Astrocyte of the spinal cord (primary cell): ENCODE measurements at regions not wholly inside any gene's neighbourhood (a gene's known extent, or its start where the extent isn't known, plus 50 kb on each side); places are given as distances from the start of the nearest gene placed in this dataset.
"Not testable (repeated sequence)": the region's sequence is repeated elsewhere in the genome, so short reads cannot be mapped to it uniquely, and the experiment has no call there.

Source experiments
- DNase-seq: peaks from one replicate; pipeline ENCODE4 v3.0.0; 2011; ENCODE audit warnings: low read depth, low spot score
- H3K4me3 ChIP-seq: 2 replicates; pipeline ENCODE4 v1.5.1; 2011; ENCODE audit warnings: low read depth, mild to moderate bottlenecking, low read length, moderate library complexity
- CTCF ChIP-seq: IDR thresholded peaks from 2 replicates; pipeline ENCODE4 v1.5.1; 2012; ENCODE audit warnings: low read depth, mild to moderate bottlenecking, low read length, inconsistent platforms
- in situ Hi-C: cut with HindIII; loops from 2 replicates; pipeline ENCODE4 v1.10.0; 2017; ENCODE audit warnings: low sequenced_read_pairs

- in situ Hi-C loops: no loop called here
- TF ChIP-seq CTCF: no peak
- DNase-seq: no peak
- H3K4me3 ChIP-seq: no peak overlapping the region
These were observed 876.9 kb downstream of the KCNT2 start for GRCh38 chr1:195731385-195731784.

DNA sequence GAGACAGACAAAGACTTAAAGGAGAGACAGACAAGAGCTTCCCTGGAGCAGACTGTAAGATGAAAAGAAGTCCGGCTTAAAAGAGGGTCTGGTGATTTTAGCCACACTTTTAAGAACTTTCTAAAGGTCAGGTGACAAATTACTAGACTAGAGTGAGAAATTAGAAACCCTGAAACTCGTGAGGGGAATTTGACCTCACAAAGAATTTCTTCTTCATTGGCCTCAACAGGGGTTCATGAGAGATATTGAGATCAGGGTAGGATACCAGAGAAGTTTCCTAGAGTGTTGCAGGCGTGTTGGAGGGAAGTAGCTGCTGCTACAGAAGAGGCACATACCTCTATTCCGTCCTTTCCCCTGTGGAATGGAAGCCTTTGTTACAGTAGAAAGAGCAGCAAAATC, 884.4 kb downstream of the KCNT2 start:
- no peak overlapping the region for H3K4me3 ChIP-seq
- in situ Hi-C loops: no loop called here
- DNase-seq: no peak
- no peak for TF ChIP-seq CTCF

DNA sequence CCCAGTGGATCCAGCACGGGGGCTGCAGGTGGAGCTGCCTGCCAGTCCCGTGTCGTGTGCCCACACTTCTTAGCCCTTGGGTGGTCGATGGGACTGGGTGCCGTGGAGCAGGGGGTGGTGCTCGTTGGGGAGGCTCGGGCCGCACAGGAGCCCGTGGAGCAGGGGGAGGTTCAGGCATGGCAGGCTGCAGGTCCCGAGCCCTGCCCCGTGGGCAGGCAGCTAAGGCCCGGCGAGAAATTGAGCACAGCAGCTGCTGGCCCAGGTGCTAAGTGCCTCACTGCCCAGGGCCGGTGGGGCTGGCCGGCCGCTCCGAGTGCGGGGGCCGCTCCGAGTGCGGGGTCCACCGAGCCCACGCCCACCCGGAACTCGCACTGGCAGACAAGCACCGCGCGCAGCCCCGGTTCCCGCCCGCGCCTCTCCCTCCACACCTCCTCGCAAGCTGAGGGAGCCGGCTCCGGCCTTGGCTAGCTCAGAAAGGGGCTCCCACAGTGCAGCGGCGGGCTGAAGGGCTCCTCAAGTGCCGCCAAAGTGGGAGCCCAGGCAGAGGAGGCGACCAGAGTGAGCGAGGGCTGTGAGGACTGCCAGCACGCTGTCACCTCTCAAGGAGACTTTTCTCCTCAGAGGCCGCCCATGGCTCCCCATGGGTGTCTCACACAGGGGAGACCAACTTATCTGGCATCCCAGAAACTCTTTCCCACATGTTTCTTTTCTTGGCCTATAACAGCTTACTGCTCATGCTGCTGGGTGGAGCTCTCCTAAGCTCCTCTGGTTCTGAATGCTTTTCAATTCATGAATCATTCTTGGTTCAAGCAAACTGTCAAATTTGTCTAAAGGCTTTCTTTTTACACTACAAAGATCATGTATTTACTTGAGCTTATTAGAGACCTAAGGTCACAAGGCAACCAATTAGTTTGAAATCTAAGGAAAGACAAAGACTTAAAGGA, 885.1 kb downstream of the KCNT2 start:
- H3K4me3 ChIP-seq, DNase-seq, in situ Hi-C loops: not testable (repeated sequence)

DNA sequence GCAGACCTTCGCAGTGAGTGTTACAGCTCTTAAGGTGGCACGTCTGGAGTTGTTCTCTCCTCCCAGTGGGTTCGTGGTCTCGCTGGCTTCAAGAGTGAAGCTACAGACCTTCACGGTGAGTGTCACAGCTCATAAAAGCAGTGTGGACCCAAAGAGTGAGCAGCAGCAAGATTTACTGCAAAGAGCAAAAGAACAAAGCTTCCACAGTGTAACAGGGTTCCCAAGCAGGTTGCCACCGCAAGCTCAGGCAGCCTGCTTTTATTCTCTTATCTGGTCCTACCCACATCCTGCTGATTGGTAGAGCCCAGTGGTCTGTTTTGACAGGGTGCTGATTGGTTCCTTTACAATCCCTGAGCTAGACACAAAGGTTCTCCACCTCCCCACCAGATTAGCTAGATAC, 886.1 kb downstream of the KCNT2 start:
- DNase-seq, in situ Hi-C loops: not testable (repeated sequence)

DNA sequence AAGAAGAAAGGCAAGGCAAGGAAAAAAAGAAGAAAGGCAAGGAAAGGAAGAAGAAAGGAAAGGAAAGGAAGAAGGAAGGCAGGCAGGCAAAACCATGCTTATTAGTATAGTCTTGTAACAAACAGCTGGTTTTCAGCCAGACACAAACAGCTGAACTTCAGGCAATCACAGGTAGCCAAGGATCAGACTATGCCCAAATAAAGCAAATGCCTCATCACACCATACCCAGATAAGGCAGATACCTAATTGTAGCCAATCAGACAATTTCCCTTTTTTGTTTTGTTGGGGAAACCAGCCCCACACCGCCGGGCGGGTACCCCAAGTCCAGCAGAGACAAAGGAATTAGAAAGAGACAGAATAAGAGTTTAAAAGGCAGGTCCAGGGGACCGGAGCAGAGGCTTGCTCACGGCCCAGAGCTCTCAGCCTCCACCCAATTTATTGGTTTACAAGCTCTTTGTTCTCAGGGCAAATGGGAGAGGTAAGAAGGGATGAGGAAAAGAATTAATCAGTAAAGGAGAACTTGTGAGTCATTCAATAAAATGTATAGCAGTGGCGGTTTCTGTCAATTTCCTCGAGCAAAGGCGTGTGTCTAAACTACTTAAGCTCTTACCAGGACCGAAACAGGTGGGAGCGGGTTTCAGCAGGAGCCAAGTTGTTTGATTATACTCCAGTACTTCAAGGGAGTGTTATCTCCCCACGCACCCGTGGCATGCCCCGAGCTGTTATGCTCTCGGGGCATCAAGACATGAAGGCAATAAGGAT, 886.8 kb downstream of the KCNT2 start:
- no peak overlapping the region for H3K4me3 ChIP-seq
- TF ChIP-seq CTCF: no peak
- in situ Hi-C loops: no loop called here
- DNase-seq: no peak

More for the DNA sequence above, 886.1 kb downstream of the KCNT2 start:
- H3K4me3 ChIP-seq: not testable (repeated sequence)

GRCh38 chr1:195717651-195718050, 890.6 kb downstream of the KCNT2 start:
- peak; percentile 43 for TF ChIP-seq CTCF
- H3K4me3 ChIP-seq: no peak overlapping the region
- DNase-seq: peak; percentile 42
- in situ Hi-C loops: no loop called here

DNA sequence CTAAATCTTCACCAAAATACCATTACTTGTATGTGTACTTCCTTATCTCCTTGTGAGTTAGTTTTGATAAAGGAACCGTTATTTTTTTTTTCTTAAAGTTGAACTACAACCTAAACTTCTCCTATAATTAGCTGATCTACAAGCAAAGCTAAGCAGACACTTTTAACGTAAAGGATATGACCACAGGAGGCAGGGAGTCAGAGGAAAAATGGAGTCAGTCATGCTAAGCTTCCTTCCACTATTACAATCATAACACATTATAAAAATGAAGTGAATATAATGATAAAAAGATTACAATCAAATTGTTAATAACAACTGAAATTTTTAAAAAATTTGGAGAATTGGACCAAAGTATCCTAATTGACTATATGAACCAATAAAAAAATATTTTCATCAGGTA, 892.6 kb downstream of the KCNT2 start:
- H3K4me3 ChIP-seq: no peak overlapping the region
- DNase-seq: no peak
- in situ Hi-C loops: no loop called here
- TF ChIP-seq CTCF: no peak
